Vagina (tissue), 2 donors: ENCODE measurements at regions not wholly inside any gene's neighbourhood (a gene's known extent, or its start where the extent isn't known, plus 50 kb on each side); places are given as distances from the start of the nearest gene placed in this dataset.
"Not testable (repeated sequence)": the region's sequence is repeated elsewhere in the genome, so short reads cannot be mapped to it uniquely, and the experiment has no call there.

Source experiments
- DNase-seq, 2 donors: peaks; one replicate each; pipeline ENCODE4 v3.0.0-alpha.2; 2017; ENCODE audit errors: extremely low spot score in 2 of 2
- H3K27ac ChIP-seq: fragments of 200-600 bp; sonication (generic); one replicate; pipeline ENCODE4 v1.5.1; 2019
- H3K27me3 ChIP-seq: fragments of 200-600 bp; sonication (generic); one replicate; pipeline ENCODE4 v1.5.1; 2019
- H3K36me3 ChIP-seq, 2 donors: fragments of 200-600 bp; sonication (generic); one replicate each; pipeline ENCODE4 v1.5.1; 2017 to 2019
- H3K4me1 ChIP-seq: fragments of 200-600 bp; sonication (generic); one replicate; pipeline ENCODE4 v1.5.1; 2019
- H3K4me3 ChIP-seq, 2 donors: fragments of 200-600 bp; sonication (generic); 1 replicate in 1 of 2; 2 replicates in 1 of 2; pipeline ENCODE4 v1.5.1; 2016 to 2019
- H3K9me3 ChIP-seq: fragments of 200-600 bp; sonication (generic); one replicate; pipeline ENCODE4 v1.5.1; 2019
- POLR2A ChIP-seq, 2 donors: fragments of 450-650 bp; IDR thresholded peaks; one replicate each; pipeline ENCODE4 v1.6.1; 2017; ENCODE audit warnings: antibody characterized with exemption in 2 of 2, mild to moderate bottlenecking in 2 of 2, moderate library complexity in 2 of 2
- POLR2AphosphoS5 ChIP-seq, 2 donors: sonication (generic); formaldehyde crosslinking; IDR thresholded peaks; one replicate each; pipeline ENCODE4 v1.9.0; 2017; ENCODE audit warnings: antibody characterized with exemption in 2 of 2, mild to moderate bottlenecking in 2 of 2, low read depth in 1 of 2; ENCODE audit not compliant: insufficient read depth in 1 of 2
- intact Hi-C: fragments of 100-400 bp; cut with DNase I; formaldehyde crosslinking; loops from one replicate; pipeline ENCODE4 v1.15.1; 2023
- TF ChIP-seq, protein P1 (sequence below), 3 experiments: fragments of 450-650 bp in 2 of 3; fragments of 200-600 bp in 1 of 3; sonication (generic) in 1 of 3; IDR thresholded peaks; one replicate each; pipeline ENCODE4 v1.5.1; 2017 to 2019; ENCODE audit warnings: antibody characterized with exemption in 3 of 3, mild to moderate bottlenecking in 2 of 3, moderate library complexity in 2 of 3

DNA sequence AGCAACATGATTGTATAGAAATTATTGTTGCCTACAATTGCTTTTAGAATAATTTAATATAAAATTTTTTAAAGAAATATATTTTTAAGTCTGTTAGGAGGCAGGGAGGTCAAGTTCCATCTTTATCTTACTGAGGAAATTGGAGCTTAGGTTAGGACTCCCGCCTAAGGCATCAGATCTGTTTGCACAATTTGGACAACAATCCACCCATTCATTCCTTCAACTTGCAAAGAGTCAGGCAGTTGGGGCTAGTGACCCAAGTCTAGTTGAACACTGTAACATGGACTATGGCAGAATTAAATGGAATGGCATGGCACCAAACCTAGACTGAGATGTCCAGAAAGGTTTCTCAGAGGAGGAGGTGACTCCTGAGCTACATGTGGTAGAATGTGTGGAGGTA is 149.4 kb upstream of the SETMAR start:
- H3K27me3 ChIP-seq: no peaks in the 10 kb centered on the region
- no peaks in the 10 kb centered on the region for H3K36me3 ChIP-seq
- DNase-seq: no peak
- no peak for TF ChIP-seq POLR2A (IDR thresholded peaks at IDR 0.05)
- no peak for TF ChIP-seq POLR2AphosphoS5 (IDR thresholded peaks at IDR 0.05; ENCODE audit: insufficient read depth in 1 of 2, low read depth in 1 of 2)
- TF ChIP-seq, protein P1, sequence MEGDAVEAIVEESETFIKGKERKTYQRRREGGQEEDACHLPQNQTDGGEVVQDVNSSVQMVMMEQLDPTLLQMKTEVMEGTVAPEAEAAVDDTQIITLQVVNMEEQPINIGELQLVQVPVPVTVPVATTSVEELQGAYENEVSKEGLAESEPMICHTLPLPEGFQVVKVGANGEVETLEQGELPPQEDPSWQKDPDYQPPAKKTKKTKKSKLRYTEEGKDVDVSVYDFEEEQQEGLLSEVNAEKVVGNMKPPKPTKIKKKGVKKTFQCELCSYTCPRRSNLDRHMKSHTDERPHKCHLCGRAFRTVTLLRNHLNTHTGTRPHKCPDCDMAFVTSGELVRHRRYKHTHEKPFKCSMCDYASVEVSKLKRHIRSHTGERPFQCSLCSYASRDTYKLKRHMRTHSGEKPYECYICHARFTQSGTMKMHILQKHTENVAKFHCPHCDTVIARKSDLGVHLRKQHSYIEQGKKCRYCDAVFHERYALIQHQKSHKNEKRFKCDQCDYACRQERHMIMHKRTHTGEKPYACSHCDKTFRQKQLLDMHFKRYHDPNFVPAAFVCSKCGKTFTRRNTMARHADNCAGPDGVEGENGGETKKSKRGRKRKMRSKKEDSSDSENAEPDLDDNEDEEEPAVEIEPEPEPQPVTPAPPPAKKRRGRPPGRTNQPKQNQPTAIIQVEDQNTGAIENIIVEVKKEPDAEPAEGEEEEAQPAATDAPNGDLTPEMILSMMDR (IDR thresholded peaks at IDR 0.05): no peak
- intact Hi-C loops: no loop called here
- H3K4me3 ChIP-seq: no peak overlapping the region
- H3K9me3 ChIP-seq: no peaks in the 10 kb centered on the region
- no peak overlapping the region for H3K27ac ChIP-seq
- H3K4me1 ChIP-seq: no peaks in the 10 kb centered on the region

DNA sequence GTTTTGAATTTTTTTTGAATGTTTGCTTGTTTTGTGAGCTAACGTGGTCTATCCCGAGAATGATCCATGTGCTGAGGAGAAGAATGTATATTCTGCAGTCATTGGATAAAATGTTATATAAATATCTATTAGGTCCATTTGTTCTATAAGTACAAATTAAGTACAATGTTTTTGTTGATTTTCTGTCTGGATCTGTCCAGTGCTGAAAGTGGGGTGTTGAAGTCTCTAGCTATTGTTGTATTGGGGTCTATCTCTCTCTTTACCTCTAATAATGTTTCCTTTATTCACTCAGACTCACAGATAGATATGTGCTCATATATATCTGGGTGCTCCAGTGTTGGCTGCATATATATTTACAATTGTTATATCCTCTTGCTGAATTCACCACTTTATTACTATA is 144.8 kb upstream of the SETMAR start:
- no peak for TF ChIP-seq POLR2AphosphoS5 (IDR thresholded peaks at IDR 0.05; ENCODE audit: insufficient read depth in 1 of 2, low read depth in 1 of 2)
- no peak for TF ChIP-seq POLR2A (IDR thresholded peaks at IDR 0.05)
- TF ChIP-seq, protein P1 (IDR thresholded peaks at IDR 0.05): no peak
- Histone ChIP-seq H3K4me3 (no peak overlapping the region), H3K27ac (no peak overlapping the region), H3K9me3 (no peaks in the 10 kb centered on the region), H3K36me3 (no peaks in the 10 kb centered on the region), H3K27me3 (no peaks in the 10 kb centered on the region), H3K4me1 (no peaks in the 10 kb centered on the region)
- DNase-seq: no peak
- intact Hi-C loops: no loop called here

DNA sequence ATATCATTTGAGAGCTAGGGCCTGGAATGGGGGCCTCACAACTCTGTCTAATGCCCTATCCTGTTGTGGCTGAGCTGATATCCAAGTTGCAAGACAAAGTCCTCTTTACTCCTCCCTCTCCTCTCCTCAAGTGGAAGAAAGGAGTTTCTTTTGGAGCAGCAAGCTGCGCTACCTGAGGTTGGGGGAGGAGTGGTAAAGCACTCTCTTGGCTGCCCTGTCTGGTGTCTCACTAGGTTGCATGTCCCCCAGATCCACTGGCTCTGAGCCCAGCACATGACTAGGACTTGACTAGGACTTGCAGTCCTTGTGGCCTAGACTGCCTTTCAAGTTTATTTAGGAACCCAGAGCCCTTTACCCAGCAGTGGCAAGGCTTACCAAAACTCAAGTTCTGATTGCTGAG is 141.1 kb upstream of the SETMAR start:
- Histone ChIP-seq H3K27me3 (no peaks in the 10 kb centered on the region), H3K4me1 (no peaks in the 10 kb centered on the region), H3K36me3 (no peaks in the 10 kb centered on the region), H3K4me3 (no peak overlapping the region), H3K9me3 (no peaks in the 10 kb centered on the region), H3K27ac (no peak overlapping the region)
- TF ChIP-seq POLR2AphosphoS5 (IDR thresholded peaks at IDR 0.05; ENCODE audit: insufficient read depth in 1 of 2, low read depth in 1 of 2) (no peak), POLR2A (IDR thresholded peaks at IDR 0.05) (no peak)
- TF ChIP-seq, protein P1 (IDR thresholded peaks at IDR 0.05): no peak
- no peak for DNase-seq
- intact Hi-C loops: no loop called here

DNA sequence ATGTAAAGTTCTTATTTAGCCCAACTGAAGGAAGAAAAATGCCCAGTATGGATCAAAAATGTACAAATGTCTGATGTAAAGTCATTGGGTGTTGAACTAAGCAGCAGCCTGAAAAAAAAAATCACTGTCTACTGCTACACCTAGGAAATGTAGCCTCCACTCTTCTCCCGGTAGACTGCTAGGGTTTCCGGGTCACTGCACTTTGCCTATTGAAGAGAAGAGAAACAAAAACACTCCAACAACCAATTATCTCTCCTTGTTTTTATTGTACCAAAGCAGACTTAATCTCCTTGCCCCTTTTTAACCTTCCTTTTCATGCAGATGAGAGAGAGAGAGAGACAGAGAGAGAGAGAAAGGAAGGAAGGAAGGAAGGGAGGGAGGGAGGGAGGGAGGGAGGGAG is 140.2 kb upstream of the SETMAR start:
- TF ChIP-seq POLR2AphosphoS5 (IDR thresholded peaks at IDR 0.05; ENCODE audit: insufficient read depth in 1 of 2, low read depth in 1 of 2) (no peak), POLR2A (IDR thresholded peaks at IDR 0.05) (no peak)
- TF ChIP-seq, protein P1 (IDR thresholded peaks at IDR 0.05): no peak
- Histone ChIP-seq H3K36me3 (no peaks in the 10 kb centered on the region), H3K27me3 (no peaks in the 10 kb centered on the region), H3K27ac (no peak overlapping the region), H3K4me1 (no peaks in the 10 kb centered on the region), H3K4me3 (no peak overlapping the region), H3K9me3 (no peaks in the 10 kb centered on the region)
- intact Hi-C loops: no loop called here
- no peak for DNase-seq

DNA sequence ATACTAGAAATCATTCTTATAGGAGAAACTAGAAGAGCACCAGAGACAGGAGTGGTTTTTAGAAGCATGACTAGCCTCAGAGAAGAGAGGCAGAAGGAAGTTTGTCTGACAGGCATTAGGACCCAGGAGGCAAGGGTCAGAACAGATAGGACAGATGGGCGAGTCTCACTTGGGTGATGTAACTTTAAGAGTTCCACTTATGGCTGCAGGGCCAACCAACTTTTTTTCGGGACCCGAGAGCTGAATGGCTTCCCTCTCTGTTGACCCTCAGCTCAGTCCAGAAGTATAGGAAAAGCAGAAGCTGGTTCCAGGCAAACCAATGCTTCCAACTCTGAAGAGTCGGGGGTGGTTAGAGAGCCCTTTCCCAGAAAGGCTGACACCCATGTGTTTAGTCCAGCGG is 136.6 kb upstream of the SETMAR start:
- Histone ChIP-seq H3K36me3 (no peaks in the 10 kb centered on the region), H3K27me3 (no peaks in the 10 kb centered on the region), H3K9me3 (no peaks in the 10 kb centered on the region), H3K4me3 (no peak overlapping the region), H3K27ac (no peak overlapping the region), H3K4me1 (no peaks in the 10 kb centered on the region)
- TF ChIP-seq, protein P1 (IDR thresholded peaks at IDR 0.05): no peak
- TF ChIP-seq POLR2AphosphoS5 (IDR thresholded peaks at IDR 0.05; ENCODE audit: insufficient read depth in 1 of 2, low read depth in 1 of 2): no peak
- TF ChIP-seq POLR2A (IDR thresholded peaks at IDR 0.05): no peak
- DNase-seq: no peak
- intact Hi-C loops: no loop called here

DNA sequence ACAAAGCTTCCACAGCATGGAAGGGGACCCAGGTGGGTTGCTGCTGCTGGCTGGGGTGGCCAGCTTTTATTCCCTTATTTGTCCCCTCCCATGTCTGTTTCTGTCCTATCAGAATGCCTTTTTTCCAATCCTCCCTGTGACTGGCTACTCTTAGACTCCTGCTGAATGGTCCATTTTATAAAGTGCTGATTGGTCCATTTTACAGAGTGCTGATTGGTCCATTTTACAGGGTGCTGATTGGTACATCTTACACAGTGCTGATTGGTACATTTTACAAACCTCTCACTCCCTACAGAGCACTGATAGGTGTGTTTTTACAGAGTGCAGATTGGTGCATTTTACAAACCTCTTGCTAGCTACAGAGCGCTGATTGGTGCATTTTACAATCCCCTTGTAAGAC is 135.9 kb upstream of the SETMAR start:
- H3K4me1 ChIP-seq, H3K4me3 ChIP-seq, H3K9me3 ChIP-seq, intact Hi-C loops, H3K27me3 ChIP-seq, H3K36me3 ChIP-seq, DNase-seq, H3K27ac ChIP-seq: not testable (repeated sequence)
